Loucy (cell line): ENCODE measurements at regions not wholly inside any gene's neighbourhood (a gene's known extent, or its start where the extent isn't known, plus 50 kb on each side); places are given as distances from the start of the nearest gene placed in this dataset.

Experiments
- H2AFZ ChIP-seq: fragments of 200-600 bp; sonication (generic); 2 replicates; pipeline ENCODE4 v1.6.0; 2016; ENCODE audit warnings: antibody characterized with exemption, mild to moderate bottlenecking, low read length, moderate library complexity
- H3F3A ChIP-seq: fragments of 200-600 bp; 2 replicates; pipeline ENCODE4 v1.6.0; 2016; ENCODE audit warnings: antibody characterized with exemption, low read depth, mild to moderate bottlenecking
- H3K27me3 ChIP-seq: fragments of 200-600 bp; sonication (generic); 2 replicates; pipeline ENCODE4 v1.6.1; 2014; ENCODE audit warnings: low read length, mild to moderate bottlenecking; ENCODE audit not compliant: insufficient read depth, poor library complexity, severe bottlenecking
- H3K36me3 ChIP-seq: fragments of 200-600 bp; sonication (generic); 2 replicates; pipeline ENCODE4 v1.6.1; 2016; ENCODE audit warnings: low read length; ENCODE audit not compliant: insufficient read depth
- H3K4me1 ChIP-seq: fragments of 200-600 bp; sonication (generic); 2 replicates; pipeline ENCODE4 v1.5.1; 2014; ENCODE audit warnings: low read length, mild to moderate bottlenecking; ENCODE audit not compliant: insufficient read depth, poor library complexity, severe bottlenecking
- H3K4me2 ChIP-seq: fragments of 200-600 bp; sonication (generic); 2 replicates; pipeline ENCODE4 v1.6.0; 2014; ENCODE audit warnings: antibody characterized with exemption, low read length, low read depth, mild to moderate bottlenecking; ENCODE audit not compliant: poor library complexity, severe bottlenecking
- H3K4me3 ChIP-seq: fragments of 200-600 bp; sonication (generic); 2 replicates; pipeline ENCODE4 v1.5.1; 2014; ENCODE audit warnings: low read length, mild to moderate bottlenecking, mixed read lengths; ENCODE audit not compliant: poor library complexity, severe bottlenecking
- H3K79me2 ChIP-seq: fragments of 200-600 bp; sonication (generic); 2 replicates; pipeline ENCODE4 v1.6.1; 2014; ENCODE audit warnings: low read length; ENCODE audit not compliant: insufficient read depth
- H3K9ac ChIP-seq: fragments of 200-600 bp; sonication (generic); 2 replicates; pipeline ENCODE4 v1.6.0; 2014; ENCODE audit warnings: mild to moderate bottlenecking, low read depth, low read length, moderate library complexity; ENCODE audit not compliant: poor library complexity, severe bottlenecking
- H3K9me2 ChIP-seq: fragments of 200-600 bp; sonication (generic); replicated peaks from 2 replicates; pipeline ENCODE4 v1.6.1; 2016; ENCODE audit warnings: low read depth, low read length, mixed read lengths
- H3K9me3 ChIP-seq: fragments of 200-600 bp; sonication (generic); 2 replicates; pipeline ENCODE4 v1.6.1; 2014; ENCODE audit warnings: mild to moderate bottlenecking, antibody characterized with exemption, low read length, low read depth; ENCODE audit not compliant: insufficient read depth
- H4K20me1 ChIP-seq: fragments of 200-600 bp; sonication (generic); 2 replicates; pipeline ENCODE4 v1.6.0; 2014; ENCODE audit warnings: antibody characterized with exemption, low read length, mild to moderate bottlenecking; ENCODE audit not compliant: insufficient read depth, poor library complexity, severe bottlenecking
- CTCF ChIP-seq: fragments of 200-600 bp; sonication (generic); conservative IDR thresholded peaks from 2 replicates; pipeline ENCODE4 v1.5.1; 2014; ENCODE audit warnings: mild to moderate bottlenecking, antibody characterized with exemption, low read length
- EZH2phosphoT487 ChIP-seq: fragments of 200-600 bp; IDR thresholded peaks from 2 replicates; pipeline ENCODE4 v1.6.1; 2018; ENCODE audit warnings: antibody characterized with exemption, mild to moderate bottlenecking, moderate library complexity, borderline replicate concordance

GRCh38 chr2:445896-446295 lies 158.0 kb upstream of the ALKAL2 start:
- Histone ChIP-seq H3K4me3 (no peak overlapping the region), H2AFZ (no peak overlapping the region), H3F3A (no peaks in the 10 kb centered on the region), H3K27me3 (no peaks in the 10 kb centered on the region), H3K9ac (no peak overlapping the region), H3K4me2 (no peak overlapping the region), H3K79me2 (no peaks in the 10 kb centered on the region), H3K4me1 (peaks cover 10% of the 10 kb centered on the region), H4K20me1 (no peaks in the 10 kb centered on the region), H3K9me2 (no peaks in the 10 kb centered on the region), H3K36me3 (no peaks in the 10 kb centered on the region), H3K9me3 (no peaks in the 10 kb centered on the region)
- TF ChIP-seq CTCF: no peak
- no peak for TF ChIP-seq EZH2phosphoT487

DNA sequence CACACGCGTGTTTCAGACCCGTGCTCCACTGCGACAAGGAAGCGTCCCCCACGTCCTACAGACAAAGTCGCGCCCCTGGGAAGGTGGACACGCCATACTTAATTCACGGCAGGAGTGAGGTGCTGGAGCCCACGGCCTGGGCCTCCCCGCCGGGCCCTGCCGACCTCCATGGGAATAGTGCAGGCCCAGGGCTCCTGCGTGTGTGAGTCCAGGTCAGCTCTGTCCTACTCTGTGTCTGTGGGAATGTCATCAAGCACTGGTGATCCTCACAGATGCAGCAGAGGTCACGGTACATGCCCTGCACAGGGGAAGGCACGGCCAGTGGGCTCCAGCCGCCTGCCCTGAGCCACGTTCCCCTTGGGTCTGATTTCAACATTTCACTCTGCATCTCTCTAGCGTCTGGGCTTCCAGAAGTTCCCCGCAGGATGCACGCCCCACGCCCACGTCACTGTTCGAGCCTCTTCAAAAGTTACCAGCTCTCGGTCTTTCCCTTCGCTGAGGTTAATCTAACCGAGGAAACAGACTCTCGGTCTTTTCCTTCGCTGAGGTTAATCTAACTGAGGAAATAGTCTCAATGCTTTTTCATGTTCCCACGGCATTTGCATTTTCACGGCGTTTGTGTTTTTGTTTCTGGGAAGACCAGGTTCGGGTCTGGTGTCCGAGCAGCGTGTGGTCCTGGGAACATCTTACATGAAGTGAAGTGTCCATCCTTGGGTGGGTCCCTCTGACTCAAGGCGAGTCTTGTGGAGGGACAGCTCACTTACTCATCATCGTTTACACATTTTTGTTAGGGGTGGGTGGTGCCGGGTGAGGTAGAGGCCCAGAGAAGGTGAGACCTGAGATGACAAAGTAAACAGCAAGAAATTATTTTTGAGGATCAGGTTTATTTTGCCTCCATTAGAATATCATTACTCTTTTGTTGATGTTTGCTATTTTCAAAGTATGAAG lies 157.3 kb upstream of the ALKAL2 start:
- Histone ChIP-seq H3K9me3 (no peaks in the 10 kb centered on the region), H3F3A (no peaks in the 10 kb centered on the region), H3K27me3 (no peaks in the 10 kb centered on the region), H3K9me2 (no peaks in the 10 kb centered on the region), H3K4me1 (peaks cover 10% of the 10 kb centered on the region), H3K79me2 (no peaks in the 10 kb centered on the region), H3K4me2 (no peak overlapping the region), H2AFZ (no peak overlapping the region), H3K4me3 (no peak overlapping the region), H4K20me1 (no peaks in the 10 kb centered on the region), H3K9ac (no peak overlapping the region), H3K36me3 (no peaks in the 10 kb centered on the region)
- TF ChIP-seq CTCF (no peak), EZH2phosphoT487 (no peak)

DNA sequence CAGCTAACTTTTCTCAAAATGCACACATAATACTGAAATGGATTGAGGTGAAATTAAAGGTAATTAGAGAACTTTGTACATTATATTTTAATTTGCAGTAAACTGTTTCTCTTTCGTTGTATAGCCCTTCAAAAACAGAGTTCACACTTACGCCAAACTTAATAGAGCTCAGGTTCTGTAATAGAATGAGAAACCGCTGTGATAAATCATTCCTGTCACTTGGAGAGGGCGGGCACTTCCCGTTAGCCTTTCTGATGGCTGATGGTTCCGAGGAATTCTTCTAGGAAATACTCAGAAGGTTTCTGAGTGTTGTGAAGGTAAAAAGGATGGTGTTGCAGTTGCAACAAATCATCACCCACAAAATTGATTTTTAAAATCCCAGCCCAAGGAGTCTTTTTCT lies 155.8 kb upstream of the ALKAL2 start:
- Histone ChIP-seq H3K4me2 (no peak overlapping the region), H3K9me3 (no peaks in the 10 kb centered on the region), H3F3A (no peaks in the 10 kb centered on the region), H4K20me1 (no peaks in the 10 kb centered on the region), H2AFZ (no peak overlapping the region), H3K4me3 (no peak overlapping the region), H3K36me3 (no peaks in the 10 kb centered on the region), H3K27me3 (no peaks in the 10 kb centered on the region), H3K9ac (no peak overlapping the region), H3K4me1 (peaks cover 12% of the 10 kb centered on the region), H3K79me2 (no peaks in the 10 kb centered on the region), H3K9me2 (no peaks in the 10 kb centered on the region)
- TF ChIP-seq EZH2phosphoT487 (no peak), CTCF (no peak)
